NOMO-1 (cell line): ENCODE measurements at regions not wholly inside any gene's neighbourhood (a gene's known extent, or its start where the extent isn't known, plus 50 kb on each side); places are given as distances from the start of the nearest gene placed in this dataset.
"Not testable (repeated sequence)": the region's sequence is repeated elsewhere in the genome, so short reads cannot be mapped to it uniquely, and the experiment has no call there.

ENCODE experiments used
- DNase-seq, 2 experiments: peaks; one replicate each; lab custom pipeline; 2025; ENCODE audit not compliant: unreplicated experiment in 2 of 2; lab: John Stamatoyannopoulos, UW

- DNase-seq, result no peak
Observed at GRCh38 chr10:53441843-53442242, 669.3 kb upstream of the MBL2 start.

GRCh38 chr10:53440601-53441000, 668.0 kb upstream of the MBL2 start:
- DNase-seq, result no peak

GRCh38 chr10:53439075-53439474, 666.5 kb upstream of the MBL2 start:
- not testable (repeated sequence) for DNase-seq

GRCh38 chr10:53434413-53434812, 661.8 kb upstream of the MBL2 start:
- DNase-seq, result no peak

GRCh38 chr10:53432035-53432434, 659.5 kb upstream of the MBL2 start:
- DNase-seq, result no peak

- DNase-seq, result no peak
Observed at GRCh38 chr10:53430974-53431373, 658.4 kb upstream of the MBL2 start.

- DNase-seq, result no peak
Observed at GRCh38 chr10:53430127-53430891, 657.7 kb upstream of the MBL2 start.

- DNase-seq, result no peak
Observed at GRCh38 chr10:53422223-53422888, 649.8 kb upstream of the MBL2 start.

- no peak for DNase-seq
Observed at GRCh38 chr10:53412651-53413050, 640.1 kb upstream of the MBL2 start.

- DNase-seq, result no peak
Observed at GRCh38 chr10:53406532-53406931, 633.9 kb upstream of the MBL2 start.

GRCh38 chr10:53403688-53404087, 631.1 kb upstream of the MBL2 start:
- no peak for DNase-seq

- DNase-seq, result no peak
Observed at GRCh38 chr10:53402594-53402993, 630.0 kb upstream of the MBL2 start.

GRCh38 chr10:53401536-53401935, 629.0 kb upstream of the MBL2 start:
- no peak for DNase-seq

- no peak for DNase-seq
Observed at GRCh38 chr10:53396876-53397275, 624.3 kb upstream of the MBL2 start.

GRCh38 chr10:53395449-53395848, 622.9 kb upstream of the MBL2 start:
- DNase-seq, result no peak

GRCh38 chr10:53387562-53387961, 615.0 kb upstream of the MBL2 start:
- no peak for DNase-seq

- DNase-seq, result no peak
Observed at GRCh38 chr10:53382543-53382942, 610.0 kb upstream of the MBL2 start.

- DNase-seq, result no peak
Observed at GRCh38 chr10:53379956-53380355, 607.4 kb upstream of the MBL2 start.

GRCh38 chr10:53370347-53370746, 597.8 kb upstream of the MBL2 start:
- no peak for DNase-seq

GRCh38 chr10:53361936-53362335, 589.4 kb upstream of the MBL2 start:
- DNase-seq, result no peak

- DNase-seq, result no peak
Observed at GRCh38 chr10:53361281-53361680, 588.7 kb upstream of the MBL2 start.

GRCh38 chr10:53358978-53359377, 586.4 kb upstream of the MBL2 start:
- not testable (repeated sequence) for DNase-seq
